ENCODE measurements at regions not wholly inside any gene's neighbourhood (a gene's known extent, or its start where the extent isn't known, plus 50 kb on each side); places are given as distances from the start of the nearest gene placed in this dataset.

- no peaks in the 10 kb centered on the region for H3K36me3 ChIP-seq (ENCODE audit: insufficient read depth, low read length)
- H3K9me2 ChIP-seq (ENCODE audit: insufficient read depth, low read length): no peaks in the 10 kb centered on the region
- no peaks in the 10 kb centered on the region for H3K27me3 ChIP-seq (ENCODE audit: insufficient read depth, low read depth, low read length)
- TF ChIP-seq EZH2 (IDR thresholded peaks at IDR 0.05; ENCODE audit: borderline replicate concordance, insufficient read depth, low read length, poor library complexity, severe bottlenecking): no peak
- TF ChIP-seq RAD21 (conservative IDR thresholded peaks at IDR 0.05): no peak
- TF ChIP-seq SMC3 (conservative IDR thresholded peaks at IDR 0.05; ENCODE audit: poor library complexity): no peak
- TF ChIP-seq MXI1 (conservative IDR thresholded peaks at IDR 0.05; ENCODE audit: poor library complexity, severe bottlenecking): no peak
- no peak for TF ChIP-seq EP300 (conservative IDR thresholded peaks at IDR 0.05; ENCODE audit: poor library complexity, severe bottlenecking)
- TF ChIP-seq TAF1 (IDR thresholded peaks at IDR 0.05; ENCODE audit: low read depth): no peak
- TF ChIP-seq REST (IDR thresholded peaks at IDR 0.05; ENCODE audit: borderline replicate concordance): no peak
- TF ChIP-seq POLR2AphosphoS5 (IDR thresholded peaks at IDR 0.05): no peak
- no peak for TF ChIP-seq CTCF (IDR thresholded peaks at IDR 0.05; ENCODE audit: poor library complexity, severe bottlenecking)
- H3K9me3 ChIP-seq (ENCODE audit: low read length): no peaks in the 10 kb centered on the region
- H3K4me2 ChIP-seq (ENCODE audit: low read length): no peak overlapping the region
- no peaks in the 10 kb centered on the region for H4K20me1 ChIP-seq (ENCODE audit: insufficient read depth)
- H3F3A ChIP-seq (ENCODE audit: insufficient read depth, low read length, poor library complexity, severe bottlenecking): no peaks in the 10 kb centered on the region
- H3K79me2 ChIP-seq (replicated peaks; ENCODE audit: insufficient read depth, low read length): no peaks in the 10 kb centered on the region
- H3K27ac ChIP-seq (ENCODE audit: low read length): no peak overlapping the region
- no peak overlapping the region for H3K4me3 ChIP-seq (ENCODE audit: low read length)
- H2AFZ ChIP-seq (ENCODE audit: low read depth, low read length): no peak overlapping the region
- H3K9ac ChIP-seq (ENCODE audit: low read length): no peak overlapping the region
Observed at GRCh38 chr2:180891360-180891759, 89.0 kb upstream of the UBE2E3 start.

GRCh38 chr2:180890781-180891180 is 89.6 kb upstream of the UBE2E3 start:
- no peaks in the 10 kb centered on the region for H3K9me2 ChIP-seq (ENCODE audit: insufficient read depth, low read length)
- no peaks in the 10 kb centered on the region for H3K27me3 ChIP-seq (ENCODE audit: insufficient read depth, low read depth, low read length)
- TF ChIP-seq CTCF (IDR thresholded peaks at IDR 0.05; ENCODE audit: poor library complexity, severe bottlenecking) (no peak), MXI1 (conservative IDR thresholded peaks at IDR 0.05; ENCODE audit: poor library complexity, severe bottlenecking) (no peak)
- no peak overlapping the region for H3K4me3 ChIP-seq (ENCODE audit: low read length)
- no peak overlapping the region for H3K27ac ChIP-seq (ENCODE audit: low read length)
- H3K79me2 ChIP-seq (replicated peaks; ENCODE audit: insufficient read depth, low read length): no peaks in the 10 kb centered on the region
- no peak overlapping the region for H3K4me2 ChIP-seq (ENCODE audit: low read length)
- H3F3A ChIP-seq (ENCODE audit: insufficient read depth, low read length, poor library complexity, severe bottlenecking): no peaks in the 10 kb centered on the region
- H3K9ac ChIP-seq (ENCODE audit: low read length): no peak overlapping the region
- no peaks in the 10 kb centered on the region for H3K36me3 ChIP-seq (ENCODE audit: insufficient read depth, low read length)
- H3K9me3 ChIP-seq (ENCODE audit: low read length): no peaks in the 10 kb centered on the region
- no peaks in the 10 kb centered on the region for H4K20me1 ChIP-seq (ENCODE audit: insufficient read depth)
- no peak overlapping the region for H2AFZ ChIP-seq (ENCODE audit: low read depth, low read length)

Measured in neural cell (in vitro differentiated cells).